H9 (cell line): ENCODE measurements at regions not wholly inside any gene's neighbourhood (a gene's known extent, or its start where the extent isn't known, plus 50 kb on each side); places are given as distances from the start of the nearest gene placed in this dataset.

Source experiments
- DNase-seq: peaks from one replicate; pipeline ENCODE4 v3.0.0-alpha.2; 2017
- H2AFZ ChIP-seq: one replicate; pipeline ENCODE4 v1.6.1; 2013; ENCODE audit warnings: mild to moderate bottlenecking, low read length, control low read depth, moderate library complexity
- H2AK5ac ChIP-seq: 2 replicates; pipeline ENCODE4 v1.6.1; 2013; ENCODE audit warnings: low read length, control low read depth, mixed read lengths; ENCODE audit not compliant: insufficient read length
- H2BK120ac ChIP-seq: one replicate; pipeline ENCODE4 v1.6.1; 2013; ENCODE audit warnings: low read depth, mild to moderate bottlenecking, low read length, control low read depth, inconsistent platforms; ENCODE audit not compliant: poor library complexity, severe bottlenecking
- H2BK12ac ChIP-seq: 2 replicates; pipeline ENCODE4 v1.6.1; 2013; ENCODE audit warnings: low read length, control low read depth, mixed read lengths, low read depth; ENCODE audit not compliant: insufficient read length
- H2BK15ac ChIP-seq: 2 replicates; pipeline ENCODE4 v1.6.1; 2013; ENCODE audit warnings: low read depth, low read length, control low read depth
- H2BK20ac ChIP-seq: one replicate; pipeline ENCODE4 v1.6.1; 2013; ENCODE audit warnings: low read depth, mild to moderate bottlenecking, low read length, control low read depth, inconsistent platforms; ENCODE audit not compliant: poor library complexity, severe bottlenecking
- H2BK5ac ChIP-seq: 2 replicates; pipeline ENCODE4 v1.6.1; 2013; ENCODE audit warnings: low read length, control low read depth, mixed read lengths; ENCODE audit not compliant: insufficient read length
- H3K14ac ChIP-seq: 2 replicates; pipeline ENCODE4 v1.6.1; 2013; ENCODE audit warnings: low read length, control low read depth; ENCODE audit not compliant: insufficient read depth
- H3K18ac ChIP-seq: 2 replicates; pipeline ENCODE4 v1.6.1; 2013; ENCODE audit warnings: low read depth, mild to moderate bottlenecking, mixed read lengths, low read length, control low read depth; ENCODE audit not compliant: insufficient read length
- H3K23ac ChIP-seq: 2 replicates; pipeline ENCODE4 v1.6.1; 2013; ENCODE audit warnings: low read length, control low read depth, mixed read lengths, low read depth; ENCODE audit not compliant: insufficient read length
- H3K23me2 ChIP-seq: 2 replicates; pipeline ENCODE4 v1.6.1; 2013; ENCODE audit warnings: low read depth, mild to moderate bottlenecking, mixed read lengths, low read length, control low read depth; ENCODE audit not compliant: insufficient read length, poor library complexity, severe bottlenecking
- H3K27ac ChIP-seq: 2 replicates; pipeline ENCODE4 v1.5.1; 2013; ENCODE audit warnings: low read length, control low read depth, mixed read lengths, low read depth; ENCODE audit not compliant: insufficient read length
- H3K27me3 ChIP-seq: 2 replicates; pipeline ENCODE4 v1.6.1; 2013; ENCODE audit warnings: low read length, control low read depth, inconsistent platforms; ENCODE audit not compliant: insufficient read depth
- H3K4ac ChIP-seq: 2 replicates; pipeline ENCODE4 v1.6.1; 2013; ENCODE audit warnings: low read depth, mild to moderate bottlenecking, control low read depth, inconsistent platforms, low read length, moderate library complexity
- H3K4me1 ChIP-seq: 2 replicates; pipeline ENCODE4 v1.6.1; 2013; ENCODE audit warnings: low read length, control low read depth, inconsistent platforms; ENCODE audit not compliant: insufficient read depth
- H3K4me2 ChIP-seq: 2 replicates; pipeline ENCODE4 v1.6.1; 2013; ENCODE audit warnings: low read length, control low read depth, mixed read lengths; ENCODE audit not compliant: insufficient read length, insufficient read depth
- H3K56ac ChIP-seq: 2 replicates; pipeline ENCODE4 v1.6.1; 2013; ENCODE audit warnings: low read depth, mild to moderate bottlenecking, mixed read lengths, low read length, control low read depth; ENCODE audit not compliant: insufficient read length
- H3K79me1 ChIP-seq: 2 replicates; pipeline ENCODE4 v1.6.1; 2013; ENCODE audit warnings: low read depth, mild to moderate bottlenecking, moderate library complexity, low read length, control low read depth, inconsistent platforms; ENCODE audit not compliant: insufficient read depth, poor library complexity, severe bottlenecking
- H3K79me2 ChIP-seq: 2 replicates; pipeline ENCODE4 v1.6.1; 2013; ENCODE audit warnings: low read length, control low read depth, inconsistent platforms; ENCODE audit not compliant: insufficient read depth
- H3K9ac ChIP-seq: 2 replicates; pipeline ENCODE4 v1.6.1; 2013; ENCODE audit warnings: low read length, control low read depth, mixed read lengths; ENCODE audit not compliant: insufficient read length; ENCODE audit errors: extremely low read depth
- H3K9me3 ChIP-seq: one replicate; pipeline ENCODE4 v1.6.1; 2013; ENCODE audit warnings: low read depth, low read length, inconsistent platforms; ENCODE audit not compliant: control insufficient read depth
- H3T11ph ChIP-seq: one replicate; pipeline ENCODE4 v1.6.1; 2013; ENCODE audit warnings: mild to moderate bottlenecking, low read length, control low read depth, inconsistent platforms
- H4K20me1 ChIP-seq: one replicate; pipeline ENCODE4 v1.6.1; 2013; ENCODE audit not compliant: control insufficient read depth, insufficient read length, insufficient read depth
- H4K5ac ChIP-seq: 2 replicates; pipeline ENCODE4 v1.6.1; 2013; ENCODE audit warnings: low read depth, mild to moderate bottlenecking, mixed read lengths, low read length, control low read depth; ENCODE audit not compliant: insufficient read length
- H4K8ac ChIP-seq: replicated peaks from 2 replicates; pipeline ENCODE4 v1.6.1; 2013; ENCODE audit warnings: low read length, control low read depth, mixed read lengths, low read depth; ENCODE audit not compliant: insufficient read length
- H4K91ac ChIP-seq: 2 replicates; pipeline ENCODE4 v1.6.1; 2013; ENCODE audit warnings: low read depth, mild to moderate bottlenecking, moderate library complexity, mixed read lengths, low read length, control low read depth; ENCODE audit not compliant: insufficient read length
- H3K27ac Mint-ChIP-seq, 3 experiments: 2 replicates in 2 of 3; 3 replicates in 1 of 3; pipeline ENCODE4 v1.8.0; 2020 to 2021; ENCODE audit warnings: mixed read lengths in 3 of 3, mild to moderate bottlenecking in 1 of 3, moderate library complexity in 1 of 3
- H3K27me3 Mint-ChIP-seq: 2 replicates; pipeline ENCODE4 v1.8.0; 2021; ENCODE audit warnings: low read depth, mild to moderate bottlenecking, moderate library complexity, mixed read lengths
- H3K36me3 Mint-ChIP-seq, 3 experiments: 2 replicates in 2 of 3; 3 replicates in 1 of 3; pipeline ENCODE4 v1.8.0; 2020 to 2021; ENCODE audit warnings: low read depth in 3 of 3, mixed read lengths in 3 of 3; ENCODE audit not compliant: insufficient read depth in 1 of 3
- H3K4me1 Mint-ChIP-seq, 2 experiments: 2 replicates each; pipeline ENCODE4 v1.8.0; 2020; ENCODE audit warnings: mixed read lengths in 2 of 2
- H3K4me3 Mint-ChIP-seq, 2 experiments: 2 replicates in 1 of 2; 3 replicates in 1 of 2; pipeline ENCODE4 v1.8.0; 2020 to 2021; ENCODE audit warnings: mild to moderate bottlenecking in 2 of 2, mixed read lengths in 2 of 2, moderate library complexity in 1 of 2
- H3K9me3 Mint-ChIP-seq, 2 experiments: 2 replicates in 1 of 2; 3 replicates in 1 of 2; pipeline ENCODE4 v1.8.0; 2020; ENCODE audit warnings: mild to moderate bottlenecking in 2 of 2, mixed read lengths in 2 of 2, moderate library complexity in 1 of 2
- CTCF ChIP-seq: fragments of 200-600 bp; sonication (generic); conservative IDR thresholded peaks from 3 replicates; pipeline ENCODE4 v1.8.0; 2021; ENCODE audit warnings: antibody characterized with exemption, mild to moderate bottlenecking
- WGBS: extraction: QIAGEN DNeasy Blood & Tissue Kit; methylation state at CpG from one replicate; pipeline ENCODE4 v1.1.7; 2013; ENCODE audit warnings: missing lambda C conversion rate, low lambda C conversion rate, mixed read lengths; ENCODE audit not compliant: insufficient read length; ENCODE audit errors: extremely low coverage; 5-methylcytosine and 5-hydroxymethylcytosine counted together

- Histone ChIP-seq H3K18ac (no peak overlapping the region), H2AFZ (no peak overlapping the region), H3K79me1 (no peaks in the 10 kb centered on the region), H2BK120ac (no peak overlapping the region), H3K4me2 (no peak overlapping the region), H3K27me3 (no peaks in the 10 kb centered on the region), H3K9me3 (no peaks in the 10 kb centered on the region), H2BK15ac (no peak overlapping the region), H3K79me2 (no peaks in the 10 kb centered on the region), H3K27ac (no peak overlapping the region), H2BK5ac (no peak overlapping the region), H2BK20ac (no peak overlapping the region), H4K5ac (no peak overlapping the region), H3K4ac (no peak overlapping the region), H2AK5ac (no peak overlapping the region), H3K56ac (no peak overlapping the region), H3K4me1 (no peaks in the 10 kb centered on the region), H2BK12ac (no peak overlapping the region), H3K14ac (no peak overlapping the region), H3T11ph (no peak overlapping the region), H3K23ac (no peak overlapping the region), H3K9ac (no peak overlapping the region), H4K91ac (no peak overlapping the region), H4K8ac (no peak overlapping the region), H4K20me1 (no peaks in the 10 kb centered on the region), H3K23me2 (no peaks in the 10 kb centered on the region)
- no peaks in the 10 kb centered on the region for H3K36me3 Mint-ChIP-seq
- no peak for TF ChIP-seq CTCF
- H3K4me1 Mint-ChIP-seq = peaks cover 4 to 11% of the 10 kb centered on the region in 2 experiments; a peak in 3 of 4 replicates
- no peaks in the 10 kb centered on the region for H3K9me3 Mint-ChIP-seq
- DNase-seq = no peak
- H3K27me3 Mint-ChIP-seq = no peaks in the 10 kb centered on the region
- no peak overlapping the region for H3K4me3 Mint-ChIP-seq
- peak overlapping the region in 1 of 3 experiments; percentile 3; a peak in 1 of 7 replicates for H3K27ac Mint-ChIP-seq
- WGBS = no CpG with 5 or more reads among the region's 5 CpGs
These were observed 832.7 kb upstream of the INTU start for GRCh38 chr4:126799971-126800574.
